HG03457 (cell line): ENCODE measurements at regions not wholly inside any gene's neighbourhood (a gene's known extent, or its start where the extent isn't known, plus 50 kb on each side); places are given as distances from the start of the nearest gene placed in this dataset.
"Not testable (repeated sequence)": the region's sequence is repeated elsewhere in the genome, so short reads cannot be mapped to it uniquely, and the experiment has no call there.

ENCODE experiments used
- ATAC-seq: cut with Tn5 transposase; IDR thresholded peaks from one replicate; pipeline ENCODE4 v1.9.1; 2021; ENCODE audit warnings: moderate number of reproducible peaks; ENCODE audit not compliant: unreplicated experiment

GRCh38 chr13:88188986-88189385 lies 517.8 kb downstream of the SLITRK5 start:
- ATAC-seq: no peak

DNA sequence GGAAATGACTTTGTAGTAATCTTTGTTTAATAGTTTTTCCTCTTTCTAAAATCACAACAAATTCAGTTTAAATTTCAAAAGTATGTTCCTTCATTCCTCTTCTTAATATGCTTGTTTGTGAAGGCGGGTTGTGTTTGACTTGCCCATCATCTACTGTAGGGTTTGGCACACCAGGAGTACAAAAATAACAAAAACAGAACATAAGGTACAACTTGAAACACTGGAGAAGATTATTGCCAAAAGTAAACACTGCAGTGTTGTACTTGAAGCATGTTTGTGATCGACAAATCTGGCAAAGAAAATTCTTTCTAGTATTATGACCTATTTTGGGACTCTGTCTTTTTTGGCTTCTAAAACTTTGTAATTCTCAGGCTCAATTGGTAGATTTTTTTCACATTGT lies 518.6 kb downstream of the SLITRK5 start:
- ATAC-seq: no peak

GRCh38 chr13:88196106-88196505 lies 524.9 kb downstream of the SLITRK5 start:
- no peak for ATAC-seq

GRCh38 chr13:88217372-88217771 lies 546.2 kb downstream of the SLITRK5 start:
- ATAC-seq: no peak

GRCh38 chr13:88217883-88218282 lies 546.7 kb downstream of the SLITRK5 start:
- ATAC-seq: no peak

- no peak for ATAC-seq
Observed at GRCh38 chr13:88223958-88224357, 552.8 kb downstream of the SLITRK5 start.

DNA sequence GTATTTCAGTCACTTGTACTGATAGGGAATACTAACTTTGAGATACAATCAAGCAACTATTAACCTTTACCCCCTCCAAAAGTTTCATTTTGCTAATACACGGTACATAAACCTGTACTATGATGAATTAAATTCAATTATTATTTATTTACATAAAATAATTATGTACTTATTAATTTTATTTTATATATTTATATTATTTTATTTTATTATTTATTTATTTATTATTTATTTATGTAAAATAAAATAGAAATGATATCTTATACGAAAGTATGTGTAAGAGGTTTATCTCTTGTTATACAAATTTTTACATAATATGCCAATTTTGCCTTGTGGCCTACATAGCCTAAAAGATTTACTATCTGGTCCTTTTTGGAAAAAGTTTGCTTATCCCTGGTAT lies 564.3 kb downstream of the SLITRK5 start:
- no peak for ATAC-seq

DNA sequence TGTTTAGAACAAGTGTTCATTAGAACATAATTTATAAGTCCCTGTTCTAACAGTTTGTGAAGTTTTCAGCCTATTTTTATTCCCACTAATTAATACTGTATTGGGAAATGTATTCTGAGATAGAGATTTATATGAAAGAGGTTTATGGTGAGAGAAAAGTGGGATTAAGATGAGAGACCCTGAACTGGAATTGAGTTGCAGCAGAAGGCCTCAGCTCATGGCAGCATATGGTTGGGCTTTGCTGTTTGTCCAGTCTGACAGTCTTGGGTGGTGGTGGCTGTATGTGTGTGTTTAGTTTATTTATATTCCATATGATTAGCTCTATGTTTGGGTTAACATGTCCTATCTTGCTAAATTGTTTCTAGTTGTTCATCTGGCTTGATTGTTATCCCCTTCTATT lies 575.1 kb downstream of the SLITRK5 start:
- ATAC-seq: no peak

DNA sequence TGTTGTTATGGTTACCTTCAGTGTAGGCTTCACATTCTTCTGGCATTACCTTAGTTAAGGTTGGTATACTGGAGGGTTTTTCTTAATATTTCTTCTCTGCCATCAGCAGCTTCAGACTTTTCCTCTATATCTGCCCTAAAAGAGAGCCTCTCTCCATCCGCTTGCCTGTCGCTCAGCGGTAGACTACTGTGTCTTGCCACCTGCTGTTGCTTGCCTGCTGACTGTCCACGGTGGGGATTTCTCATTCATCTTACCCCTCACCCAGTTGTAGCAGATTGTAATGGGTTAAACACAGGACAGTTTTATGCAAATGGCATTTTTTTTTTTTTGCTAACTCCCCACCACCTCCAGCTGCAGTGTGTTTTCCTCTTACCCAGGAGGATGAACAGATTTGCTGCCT lies 577.2 kb downstream of the SLITRK5 start:
- ATAC-seq: no peak

GRCh38 chr13:88257706-88258105 lies 586.5 kb downstream of the SLITRK5 start:
- no peak for ATAC-seq

GRCh38 chr13:88263808-88264207 lies 592.6 kb downstream of the SLITRK5 start:
- no peak for ATAC-seq

- no peak for ATAC-seq
Observed at GRCh38 chr13:88281841-88282240, 610.7 kb downstream of the SLITRK5 start.

- ATAC-seq: no peak
Observed at GRCh38 chr13:88285329-88285728, 614.2 kb downstream of the SLITRK5 start.

DNA sequence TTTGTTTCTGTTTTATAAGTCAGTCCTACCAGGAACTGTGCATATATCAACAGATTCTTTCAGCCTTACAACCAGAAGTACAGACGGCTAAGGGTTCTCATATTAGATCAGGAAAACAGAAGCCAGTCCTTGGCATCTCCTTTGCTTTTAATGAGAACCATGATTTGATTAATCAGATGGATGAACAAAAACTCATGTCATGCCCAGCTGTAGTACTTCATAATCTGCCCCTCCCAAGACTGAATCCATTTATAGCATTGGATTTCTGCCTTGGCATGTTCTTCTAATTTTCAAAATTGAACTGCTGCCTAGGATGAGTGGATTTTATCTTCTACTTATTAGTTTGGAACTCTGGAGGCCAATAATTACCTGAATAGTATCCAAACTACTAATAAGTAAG lies 617.2 kb downstream of the SLITRK5 start:
- no peak for ATAC-seq

GRCh38 chr13:88291731-88292130 lies 620.6 kb downstream of the SLITRK5 start:
- not testable (repeated sequence) for ATAC-seq

DNA sequence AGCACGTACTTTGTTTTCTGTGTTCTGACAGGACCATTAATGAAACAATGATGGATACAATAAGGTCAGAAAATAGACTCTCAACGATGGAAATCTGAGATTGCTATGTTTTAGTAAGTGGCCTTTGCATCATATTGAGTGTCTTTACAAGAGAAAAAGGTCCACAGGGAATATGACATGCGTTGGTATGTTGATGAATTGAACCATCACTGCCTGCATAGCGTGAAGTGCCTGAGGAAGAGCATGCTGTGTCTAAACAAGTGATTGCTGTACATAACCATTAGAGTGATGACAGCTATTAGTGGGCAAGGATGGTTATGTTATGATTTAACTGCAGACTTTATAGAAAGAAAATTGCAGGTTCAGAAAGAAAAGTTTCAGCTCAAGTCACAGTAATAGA lies 623.2 kb downstream of the SLITRK5 start:
- no peak for ATAC-seq

GRCh38 chr13:88303157-88303556 lies 632.0 kb downstream of the SLITRK5 start:
- no peak for ATAC-seq

DNA sequence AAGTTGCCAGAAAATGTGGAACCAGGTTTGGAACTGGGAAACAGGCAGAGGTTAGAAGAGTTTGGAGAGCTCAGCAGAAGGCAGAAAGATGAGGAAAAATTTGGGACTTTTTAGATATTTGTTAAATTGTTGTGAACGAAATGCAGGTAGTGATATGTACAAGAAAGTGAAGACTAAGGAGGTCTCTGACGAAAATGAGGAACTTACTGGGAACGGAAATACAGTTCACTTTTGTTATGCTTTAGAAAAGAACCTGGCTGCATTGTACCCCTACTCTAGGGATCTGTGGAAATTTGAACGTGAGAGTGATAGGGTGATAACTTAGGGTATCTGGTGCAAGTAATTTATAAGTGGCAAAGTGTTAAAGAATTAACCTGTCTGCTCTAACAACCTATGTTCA lies 632.4 kb downstream of the SLITRK5 start:
- ATAC-seq: no peak

- ATAC-seq: no peak
Observed at GRCh38 chr13:88314496-88314895, 643.3 kb downstream of the SLITRK5 start.

DNA sequence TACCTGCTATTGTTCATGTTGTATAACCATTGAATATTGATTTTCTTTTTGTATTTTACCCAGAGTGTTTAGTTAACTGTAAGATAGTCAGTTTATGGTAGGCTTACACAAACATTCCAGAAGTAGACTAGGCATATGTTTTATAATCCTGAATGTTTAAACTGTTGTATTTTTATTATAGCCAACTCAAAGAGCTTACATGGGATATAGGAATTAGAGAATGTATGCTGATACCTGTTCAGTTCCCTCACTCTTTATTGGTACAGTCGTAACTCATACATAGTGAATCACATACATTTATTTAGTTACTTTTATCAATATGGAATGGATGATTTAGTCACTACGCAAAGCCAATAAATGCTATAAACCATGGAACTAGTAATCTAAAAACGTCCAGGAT lies 657.9 kb downstream of the SLITRK5 start:
- no peak for ATAC-seq

GRCh38 chr13:88339271-88339741 lies 668.1 kb downstream of the SLITRK5 start:
- ATAC-seq: no peak

GRCh38 chr13:88345171-88345847 lies 674.1 kb downstream of the SLITRK5 start:
- no peak for ATAC-seq

DNA sequence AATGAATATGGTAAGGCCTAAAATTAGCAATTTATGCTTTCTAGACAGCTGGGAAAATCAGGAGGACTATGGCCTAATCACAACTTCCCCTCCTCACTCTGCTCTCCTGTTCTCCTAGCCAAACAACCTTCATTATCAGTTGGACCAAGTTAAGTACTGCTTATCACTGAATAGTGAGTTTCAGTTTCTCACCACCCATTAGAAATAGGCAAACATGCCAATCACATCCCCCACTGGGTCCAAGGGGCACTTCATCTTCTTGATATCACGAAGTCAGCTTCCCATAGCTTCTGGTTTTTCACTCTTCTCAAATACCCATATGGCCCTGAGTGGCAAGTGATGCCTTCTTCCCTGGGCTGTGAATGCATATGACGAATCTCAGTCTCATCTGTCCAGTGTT lies 689.6 kb downstream of the SLITRK5 start:
- ATAC-seq: no peak
